ENCODE measurements at regions not wholly inside any gene's neighbourhood (a gene's known extent, or its start where the extent isn't known, plus 50 kb on each side); places are given as distances from the start of the nearest gene placed in this dataset.
"Not testable (repeated sequence)": the region's sequence is repeated elsewhere in the genome, so short reads cannot be mapped to it uniquely, and the experiment has no call there.

DNA sequence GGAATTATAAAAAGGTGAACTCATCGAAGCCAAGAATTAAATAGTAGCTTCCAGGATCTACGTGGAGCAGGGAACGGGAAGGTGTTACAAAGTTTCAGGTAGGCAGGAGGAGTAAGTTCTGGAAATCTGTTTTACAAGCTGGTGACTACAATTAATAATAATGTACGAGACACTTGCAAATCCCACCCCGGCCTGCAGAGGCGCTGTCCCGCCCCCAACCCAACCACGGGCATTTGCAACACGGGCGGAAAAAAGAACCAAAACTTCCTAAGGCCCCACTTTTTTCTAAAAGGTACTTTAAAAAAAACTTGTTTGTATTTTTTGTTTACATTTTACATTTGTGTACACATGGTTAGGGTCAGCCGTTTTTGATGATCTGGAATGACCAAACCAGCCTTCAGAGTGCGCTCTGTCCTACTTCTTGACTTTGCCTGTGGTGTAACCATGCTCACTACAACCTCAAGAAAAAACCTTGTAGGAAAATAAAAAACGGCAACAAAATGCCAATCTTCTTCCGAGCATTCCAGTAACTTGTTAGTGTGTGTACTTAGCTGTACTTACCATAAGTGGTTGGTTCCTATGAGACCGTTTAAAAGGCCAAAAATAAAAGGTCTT is 449.6 kb upstream of the B3GAT1 start:
- no peak overlapping the region for H3K4me3 ChIP-seq (ENCODE audit: control insufficient read depth, low read depth, low read length)
- TF ChIP-seq, protein P1, sequence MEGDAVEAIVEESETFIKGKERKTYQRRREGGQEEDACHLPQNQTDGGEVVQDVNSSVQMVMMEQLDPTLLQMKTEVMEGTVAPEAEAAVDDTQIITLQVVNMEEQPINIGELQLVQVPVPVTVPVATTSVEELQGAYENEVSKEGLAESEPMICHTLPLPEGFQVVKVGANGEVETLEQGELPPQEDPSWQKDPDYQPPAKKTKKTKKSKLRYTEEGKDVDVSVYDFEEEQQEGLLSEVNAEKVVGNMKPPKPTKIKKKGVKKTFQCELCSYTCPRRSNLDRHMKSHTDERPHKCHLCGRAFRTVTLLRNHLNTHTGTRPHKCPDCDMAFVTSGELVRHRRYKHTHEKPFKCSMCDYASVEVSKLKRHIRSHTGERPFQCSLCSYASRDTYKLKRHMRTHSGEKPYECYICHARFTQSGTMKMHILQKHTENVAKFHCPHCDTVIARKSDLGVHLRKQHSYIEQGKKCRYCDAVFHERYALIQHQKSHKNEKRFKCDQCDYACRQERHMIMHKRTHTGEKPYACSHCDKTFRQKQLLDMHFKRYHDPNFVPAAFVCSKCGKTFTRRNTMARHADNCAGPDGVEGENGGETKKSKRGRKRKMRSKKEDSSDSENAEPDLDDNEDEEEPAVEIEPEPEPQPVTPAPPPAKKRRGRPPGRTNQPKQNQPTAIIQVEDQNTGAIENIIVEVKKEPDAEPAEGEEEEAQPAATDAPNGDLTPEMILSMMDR (IDR thresholded peaks at IDR 0.05; ENCODE audit: control insufficient read depth, insufficient read depth, low read depth, low read length, missing control alignments) = no peak
- no peak for DNase-seq (ENCODE audit: low read depth)

DNA sequence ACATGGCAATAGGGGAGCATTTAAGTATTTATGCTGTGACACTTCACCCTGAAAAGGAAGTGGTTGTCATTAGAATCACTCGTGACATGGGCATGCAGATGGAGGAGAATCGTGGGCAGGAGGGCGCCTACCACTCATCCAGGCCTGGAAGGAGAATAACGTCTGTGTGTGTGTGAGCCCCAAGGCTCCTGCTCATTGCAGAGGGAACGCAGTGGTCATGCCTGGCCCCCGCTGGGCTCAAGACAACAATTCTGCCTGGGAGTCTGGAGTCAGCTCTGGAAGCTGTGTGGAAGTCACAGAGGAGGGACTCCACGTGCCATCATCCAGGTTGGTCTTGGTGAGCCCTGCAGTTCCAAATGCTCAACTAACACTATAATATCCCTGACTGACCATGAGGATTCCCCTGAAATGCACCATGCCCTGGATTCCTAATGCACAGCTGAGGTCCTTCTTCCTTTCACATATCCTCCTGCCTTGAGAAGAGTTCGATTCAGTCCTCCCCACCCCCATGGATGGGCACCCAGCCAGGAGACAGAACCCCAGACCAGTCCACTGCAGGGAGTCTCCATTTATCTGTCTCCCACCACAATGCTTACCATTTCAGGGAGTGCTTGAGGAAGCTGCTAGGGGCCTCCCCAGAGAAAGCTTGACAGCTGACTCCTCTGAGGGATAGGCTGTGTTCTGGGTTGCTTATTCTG is 446.9 kb upstream of the B3GAT1 start:
- no peak overlapping the region for H3K4me3 ChIP-seq (ENCODE audit: control insufficient read depth, low read depth, low read length)
- no peak for DNase-seq (ENCODE audit: low read depth)
- TF ChIP-seq, protein P1 (IDR thresholded peaks at IDR 0.05; ENCODE audit: control insufficient read depth, insufficient read depth, low read depth, low read length, missing control alignments) = no peak

DNA sequence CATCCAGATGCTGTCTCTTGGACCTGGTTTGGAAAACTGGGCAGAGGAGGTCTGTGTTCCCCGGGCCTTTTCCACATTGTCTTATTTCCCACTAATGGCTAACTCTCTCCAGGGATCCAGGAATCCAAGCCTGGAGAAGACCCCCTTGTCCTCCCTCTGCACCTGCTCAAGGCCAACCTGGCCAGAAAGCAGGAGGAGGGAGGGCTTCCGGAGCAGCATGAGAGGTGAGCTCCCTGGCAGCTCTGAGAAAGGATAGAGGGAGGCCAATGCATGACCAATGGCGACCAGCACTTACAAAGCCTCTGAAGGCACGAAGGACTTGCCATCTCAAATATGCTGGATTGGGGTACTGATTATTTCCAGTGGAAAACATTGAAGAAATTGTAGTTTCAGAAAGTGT is 445.0 kb upstream of the B3GAT1 start:
- no peak overlapping the region for H3K4me3 ChIP-seq (ENCODE audit: control insufficient read depth, low read depth, low read length)
- no peak for DNase-seq (ENCODE audit: low read depth)
- TF ChIP-seq, protein P1 (IDR thresholded peaks at IDR 0.05; ENCODE audit: control insufficient read depth, insufficient read depth, low read depth, low read length, missing control alignments) = no peak

DNA sequence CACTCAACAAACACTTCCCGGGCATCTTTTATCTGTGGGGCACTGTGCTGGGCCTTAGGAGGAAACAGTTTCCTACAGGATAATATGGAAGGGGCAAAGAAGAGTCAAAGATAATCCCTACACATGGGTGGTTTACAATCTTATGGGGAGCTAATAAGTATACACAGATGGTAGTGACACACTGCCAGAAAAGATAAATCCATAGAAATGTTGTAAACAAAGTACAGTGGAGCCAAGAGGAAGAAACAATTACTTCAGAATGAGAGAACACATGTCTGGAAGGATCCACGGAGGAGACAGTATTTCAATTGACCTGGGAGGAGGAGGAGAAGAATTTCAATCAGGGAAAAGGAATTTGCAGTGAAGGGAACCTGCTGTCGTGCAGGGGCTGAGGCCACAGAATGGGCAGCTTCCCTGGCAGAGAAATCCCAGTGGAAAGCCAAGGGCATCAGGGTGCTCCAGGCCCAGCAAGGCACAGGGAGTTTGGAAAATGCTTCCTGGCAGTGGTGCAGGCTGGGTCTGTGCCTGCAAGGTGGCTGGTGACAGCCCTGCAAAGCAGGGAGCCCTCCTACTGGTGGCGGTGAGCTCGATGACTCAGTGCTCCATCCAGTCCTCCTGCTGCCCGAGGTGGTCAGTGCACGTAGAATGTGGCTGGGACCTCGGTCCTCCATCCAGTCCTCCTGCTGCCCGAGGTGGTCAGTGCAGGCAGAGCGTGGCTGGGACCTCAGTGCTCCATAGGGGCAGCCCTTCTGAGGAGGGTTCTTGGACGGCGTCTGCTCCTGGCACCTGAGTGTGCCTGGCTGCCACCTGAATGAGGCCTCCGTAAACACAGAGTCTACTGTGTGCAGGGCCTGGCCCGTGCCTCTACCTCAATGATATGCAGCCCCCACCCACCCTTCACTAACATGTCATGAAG is 444.3 kb upstream of the B3GAT1 start:
- no peak for DNase-seq (ENCODE audit: low read depth)
- H3K4me3 ChIP-seq (ENCODE audit: control insufficient read depth, low read depth, low read length) = no peak overlapping the region
- TF ChIP-seq, protein P1 (IDR thresholded peaks at IDR 0.05; ENCODE audit: control insufficient read depth, insufficient read depth, low read depth, low read length, missing control alignments) = no peak

DNA sequence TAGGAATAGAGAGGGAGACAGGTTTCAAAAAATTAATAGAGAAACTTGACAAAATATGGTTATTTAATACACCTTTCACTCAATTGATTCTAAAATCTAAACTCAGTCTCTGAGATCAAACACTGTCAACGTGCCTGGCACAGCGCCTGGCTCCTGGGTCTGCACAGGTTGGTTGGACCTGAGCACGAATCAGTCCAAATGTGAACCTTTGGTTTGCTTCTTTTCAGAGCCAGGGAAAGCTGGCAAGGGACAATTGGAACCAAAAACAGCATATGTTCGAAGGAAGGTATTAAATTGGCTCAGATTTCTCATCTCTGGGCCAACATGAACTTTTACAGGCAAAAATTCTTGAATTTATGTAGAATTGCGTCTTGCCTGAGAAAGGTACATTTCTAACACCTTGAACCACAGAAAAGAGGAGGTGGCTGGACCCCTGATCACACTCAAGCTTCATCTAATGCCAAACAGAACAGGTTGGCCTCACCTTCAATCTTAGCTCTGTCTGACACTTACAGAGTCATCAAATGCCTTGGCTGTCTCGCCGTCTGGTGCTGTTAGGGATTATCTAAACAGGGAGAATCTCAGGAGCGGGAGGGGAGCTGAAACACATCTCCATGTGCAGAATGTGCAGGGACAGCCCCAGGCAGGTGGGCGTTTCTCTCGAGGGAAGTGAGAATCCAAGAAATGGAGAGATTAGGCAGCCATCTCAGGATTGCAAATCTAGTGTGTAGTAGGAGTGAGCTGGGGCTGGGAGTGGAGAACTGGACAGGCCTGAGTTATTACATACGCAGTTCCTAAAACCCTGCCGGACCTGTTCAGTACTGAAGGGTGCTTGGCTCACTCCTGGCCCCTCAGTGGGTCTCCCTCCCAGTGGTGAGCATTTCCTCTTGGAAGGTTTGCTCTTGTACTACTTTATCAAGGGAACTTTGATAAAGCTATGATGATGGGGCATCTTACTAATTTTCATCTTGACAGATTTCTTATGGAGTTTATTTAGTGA is 442.2 kb upstream of the B3GAT1 start:
- TF ChIP-seq, protein P1 (IDR thresholded peaks at IDR 0.05; ENCODE audit: control insufficient read depth, insufficient read depth, low read depth, low read length, missing control alignments) = no peak
- H3K4me3 ChIP-seq (ENCODE audit: control insufficient read depth, low read depth, low read length) = no peak overlapping the region
- DNase-seq (ENCODE audit: low read depth) = no peak

DNA sequence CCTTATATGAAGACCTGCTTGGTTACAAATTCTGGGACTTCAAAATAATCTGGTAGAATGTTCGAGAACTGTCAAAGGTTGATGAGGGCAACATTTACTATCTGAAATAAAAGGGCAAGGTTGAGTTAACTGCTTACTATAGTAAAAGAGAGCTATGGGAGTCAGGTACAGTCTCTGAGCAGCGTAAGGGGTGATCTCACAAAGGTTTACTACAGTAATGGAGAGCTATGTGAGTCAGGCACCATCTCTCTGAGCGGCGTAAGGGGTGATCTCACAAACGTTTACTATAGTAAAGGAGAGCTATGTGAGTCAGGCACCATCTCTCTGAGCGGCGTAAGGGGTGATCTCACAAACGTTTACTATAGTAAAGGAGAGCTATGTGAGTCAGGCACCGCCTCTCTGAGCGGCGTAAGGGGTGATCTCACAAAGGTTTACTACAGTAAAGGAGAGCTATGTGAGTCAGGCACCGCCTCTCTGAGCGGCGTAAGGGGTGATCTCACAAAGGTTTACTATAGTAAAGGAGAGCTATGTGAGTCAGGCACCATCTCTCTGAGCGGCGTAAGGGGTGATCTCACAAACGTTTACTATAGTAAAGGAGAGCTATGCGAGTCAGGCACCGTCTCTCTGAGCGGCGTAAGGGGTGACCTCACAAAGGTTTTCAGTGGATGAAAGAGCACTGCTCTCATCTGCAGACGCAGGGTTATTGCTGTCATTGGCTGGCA is 439.6 kb upstream of the B3GAT1 start:
- DNase-seq (ENCODE audit: low read depth); H3K4me3 ChIP-seq (ENCODE audit: control insufficient read depth, low read depth, low read length): not testable (repeated sequence)

All from AG09309 (cell line).